Stimulated activated CD8-positive, alpha-beta memory T cell treated with anti-CD3 and anti-CD28 coated beads, Interleukin-7, amount 100 ng/mL, for 48 hours (primary cell): ENCODE measurements at regions not wholly inside any gene's neighbourhood (a gene's known extent, or its start where the extent isn't known, plus 50 kb on each side); places are given as distances from the start of the nearest gene placed in this dataset.

Experiments
- DNase-seq, 2 donors: peaks; one replicate each; pipeline ENCODE4 v3.0.0-alpha.2; 2020; ENCODE audit warnings: low read depth in 1 of 2; ENCODE audit errors: extremely low read depth in 1 of 2

DNA sequence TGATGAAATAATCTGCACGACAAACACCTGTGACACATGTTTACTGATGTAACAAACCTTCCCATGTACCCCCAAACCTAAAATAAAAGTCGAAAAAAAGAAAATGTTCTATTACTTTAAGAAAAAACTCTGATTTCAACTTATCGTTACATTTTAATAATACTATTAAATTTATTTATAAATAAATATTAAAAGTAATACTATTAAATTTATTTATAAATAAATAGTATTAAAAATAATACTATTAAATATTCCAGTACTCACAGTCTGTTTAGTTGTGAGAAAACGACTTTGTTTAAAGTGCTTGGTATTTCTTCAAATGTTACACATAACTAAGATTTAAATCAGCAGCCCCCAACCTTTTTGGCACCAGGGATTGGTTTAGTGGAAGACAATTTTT is 471.6 kb upstream of the PRKX start:
- DNase-seq = no peak

DNA sequence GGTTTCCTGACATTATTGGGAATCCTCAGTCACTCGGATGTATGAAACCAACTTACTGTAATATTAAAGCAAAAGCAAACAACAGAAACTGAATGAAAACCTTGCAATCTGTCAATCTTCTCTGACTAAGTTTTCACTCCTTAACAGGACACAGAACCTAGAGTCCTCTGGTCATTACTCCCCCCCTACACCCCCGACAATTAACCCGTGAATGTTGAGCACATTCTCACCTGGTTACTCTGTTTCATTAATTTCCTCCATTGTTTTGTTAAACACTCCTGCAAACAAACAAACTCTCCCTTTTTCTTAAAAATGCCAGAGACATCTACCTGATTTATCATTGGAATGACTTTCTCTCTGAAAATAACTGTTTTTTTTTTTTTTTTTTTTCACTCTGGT is 469.0 kb upstream of the PRKX start:
- no peak for DNase-seq

DNA sequence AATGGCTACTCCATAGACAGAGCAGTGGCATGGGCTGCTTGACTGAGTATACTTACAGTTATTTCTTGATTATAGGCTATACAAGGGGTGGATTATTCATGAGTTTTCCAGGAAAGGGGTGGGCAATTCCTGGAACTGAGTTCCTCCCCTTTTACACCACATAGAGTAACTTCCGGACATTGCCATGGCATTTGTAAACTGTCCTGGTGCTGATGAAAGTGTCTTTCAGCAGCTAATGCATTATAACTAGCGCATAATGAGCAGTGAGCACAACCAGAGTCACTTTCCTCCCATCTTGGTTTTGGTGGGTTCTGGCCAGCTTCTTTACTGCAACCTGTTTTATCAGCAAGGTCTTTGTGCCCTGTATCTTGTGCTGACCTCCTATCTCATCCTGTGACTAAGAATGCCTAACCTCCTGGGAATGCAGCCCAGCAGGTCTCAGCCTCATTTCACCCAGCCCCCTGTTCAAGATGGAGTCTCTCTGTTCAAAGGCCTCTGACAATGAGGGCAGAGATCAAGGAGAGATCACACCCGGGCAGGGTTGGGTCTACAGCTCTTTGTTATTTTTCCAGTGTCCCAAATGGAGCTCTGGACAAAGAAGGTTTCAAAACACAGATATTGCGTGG is 468.4 kb upstream of the PRKX start:
- DNase-seq = no peak

DNA sequence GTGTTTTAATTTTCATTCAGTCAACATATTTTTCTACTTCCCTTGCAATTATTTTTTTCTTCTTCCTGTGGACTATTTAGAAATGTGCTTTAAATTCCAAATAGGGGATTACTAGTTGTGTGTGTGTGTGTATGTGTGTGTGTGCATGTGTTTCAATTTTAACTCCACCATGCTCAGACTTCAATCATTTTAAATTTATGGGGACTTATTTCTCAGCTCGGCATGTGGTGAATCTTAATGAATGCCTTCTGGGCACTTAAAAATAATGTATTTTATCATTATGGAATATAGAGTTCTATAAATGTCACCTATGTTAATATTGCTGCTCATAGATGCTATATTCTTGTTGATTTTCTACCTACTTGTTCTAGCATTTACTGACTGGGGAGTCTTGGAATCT is 465.6 kb upstream of the PRKX start:
- no peak for DNase-seq

DNA sequence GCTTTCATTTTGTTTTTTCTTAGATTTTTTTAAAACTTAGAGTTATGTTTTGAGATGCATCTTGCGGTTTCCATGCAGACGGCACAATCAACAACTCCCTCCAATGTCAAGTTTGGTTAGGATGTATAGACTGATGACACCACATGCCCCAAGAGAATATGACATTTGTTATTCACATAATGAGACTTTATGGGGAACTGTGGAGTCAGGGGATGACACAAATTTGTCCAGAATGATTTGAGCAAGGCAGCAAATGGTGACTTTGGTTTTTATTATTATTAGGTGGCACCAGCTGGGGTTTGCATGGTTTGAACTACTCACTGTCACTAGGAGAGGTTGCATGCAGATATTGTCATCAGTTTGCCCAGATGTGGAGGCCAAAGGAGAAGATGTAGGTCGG is 461.8 kb upstream of the PRKX start:
- DNase-seq = no peak

DNA sequence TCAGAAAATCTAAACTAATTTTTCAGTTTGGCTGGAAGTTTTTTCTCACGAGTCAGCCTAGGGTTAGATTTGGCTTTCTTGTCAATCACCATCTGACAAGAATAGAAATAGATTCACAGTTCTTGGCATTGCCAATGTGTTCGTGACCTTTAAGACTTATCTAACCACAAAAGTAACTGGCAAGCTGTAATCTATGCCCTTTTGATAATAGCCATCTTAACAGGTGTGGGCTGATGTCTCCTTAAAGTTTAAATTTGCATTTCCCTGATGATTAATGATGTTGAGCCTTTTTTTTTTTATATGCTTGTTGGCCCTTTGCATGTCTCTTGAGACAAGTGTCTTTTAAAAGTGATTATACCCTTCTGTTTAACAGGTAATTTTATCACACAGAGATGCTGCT is 460.3 kb upstream of the PRKX start:
- no peak for DNase-seq

DNA sequence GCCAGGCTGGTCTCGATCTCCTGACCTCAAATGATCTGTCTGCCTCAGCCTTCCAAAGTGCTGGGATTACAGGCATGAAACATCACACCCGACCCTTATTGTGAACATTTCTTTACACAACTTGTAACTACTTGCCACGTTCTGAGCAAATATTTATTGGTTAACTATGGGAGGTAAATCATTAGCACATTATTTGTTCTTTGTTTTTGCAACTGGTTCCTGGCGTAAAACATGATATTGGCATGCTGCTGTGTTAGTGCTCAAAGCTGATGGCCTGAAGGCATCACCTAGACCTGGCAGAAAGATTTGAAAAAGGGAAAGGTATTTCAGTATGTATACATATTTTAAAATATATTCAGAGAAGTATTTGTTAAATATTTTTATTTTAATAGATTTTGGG is 438.3 kb upstream of the PRKX start:
- no peak for DNase-seq

DNA sequence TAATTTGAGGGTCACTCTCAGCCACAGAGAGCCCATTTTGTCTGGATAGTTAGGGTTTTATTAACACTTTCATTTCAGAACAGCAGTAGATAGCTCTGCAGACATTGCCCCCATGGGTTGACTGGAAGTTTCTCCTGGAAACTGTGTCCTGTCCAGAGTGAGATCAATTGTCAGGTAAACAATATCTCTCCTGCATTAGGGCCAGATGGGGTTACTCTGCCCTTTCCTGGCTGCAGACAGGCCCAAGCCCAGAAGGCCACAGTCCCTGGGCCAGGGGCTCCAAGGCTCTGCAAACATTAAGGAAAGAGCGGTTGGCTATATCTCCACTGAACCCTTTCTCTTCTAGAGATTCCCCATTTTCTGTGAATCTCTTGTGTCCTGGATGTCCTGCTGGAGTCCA is 436.8 kb upstream of the PRKX start:
- no peak for DNase-seq

DNA sequence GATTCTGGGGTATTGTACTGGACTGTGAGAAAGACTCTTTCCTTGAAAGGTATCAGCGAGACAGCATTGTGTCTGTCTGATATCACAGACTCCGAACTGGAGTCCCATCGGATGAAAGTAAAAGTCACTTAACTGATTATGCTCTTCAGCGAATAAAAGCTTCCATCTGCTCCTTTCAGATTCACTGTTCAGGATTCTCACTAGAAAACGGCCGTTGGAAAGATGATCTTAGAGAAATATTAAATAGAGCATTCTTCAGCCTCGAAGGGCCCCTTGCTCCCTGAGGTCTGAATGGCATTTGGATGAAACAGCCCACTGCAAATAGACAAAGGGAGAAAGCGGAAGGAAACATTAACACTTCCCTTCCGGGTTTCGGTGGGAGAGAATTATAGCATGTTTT is 416.2 kb upstream of the PRKX start:
- no peak for DNase-seq

DNA sequence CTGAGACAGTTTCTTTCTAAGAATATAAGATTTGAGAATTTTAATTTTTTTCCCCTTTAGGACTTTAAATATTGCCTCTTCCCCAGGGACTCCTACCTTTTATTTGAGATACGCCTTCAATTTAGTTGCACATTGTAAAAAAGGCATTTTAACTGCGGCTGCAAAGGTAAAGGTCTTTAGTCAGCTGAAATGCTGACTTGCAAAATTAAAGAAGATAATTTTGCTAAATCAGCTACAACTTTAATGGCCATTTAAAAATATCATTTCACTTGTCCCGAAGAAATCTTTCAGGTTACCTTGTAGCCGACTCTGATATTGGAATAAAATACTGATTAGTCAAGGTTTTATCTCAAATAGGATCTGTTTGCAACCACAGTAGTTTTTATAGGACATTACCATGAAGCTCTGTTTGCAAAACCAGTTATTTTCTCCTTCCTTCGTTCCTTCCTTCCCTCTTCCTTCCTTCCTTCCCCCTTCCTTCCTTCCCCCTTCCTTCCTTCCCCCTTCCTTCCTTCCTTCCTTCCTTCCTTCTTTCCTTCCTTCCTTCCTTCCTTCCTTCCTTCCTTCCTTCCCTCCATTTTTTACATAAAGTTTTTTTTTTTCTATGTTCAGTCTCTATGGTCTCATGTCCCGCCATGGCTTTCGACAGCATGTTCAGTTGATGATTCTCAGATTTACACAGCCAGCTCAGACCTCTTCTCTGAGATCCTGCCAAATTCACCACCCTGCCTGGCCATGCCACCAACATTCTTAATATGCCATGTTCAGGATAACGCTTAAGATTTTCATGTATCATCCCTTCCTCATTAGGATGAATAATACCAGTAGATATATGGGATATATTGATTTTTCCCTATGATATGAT is 405.4 kb upstream of the PRKX start:
- DNase-seq = no peak

DNA sequence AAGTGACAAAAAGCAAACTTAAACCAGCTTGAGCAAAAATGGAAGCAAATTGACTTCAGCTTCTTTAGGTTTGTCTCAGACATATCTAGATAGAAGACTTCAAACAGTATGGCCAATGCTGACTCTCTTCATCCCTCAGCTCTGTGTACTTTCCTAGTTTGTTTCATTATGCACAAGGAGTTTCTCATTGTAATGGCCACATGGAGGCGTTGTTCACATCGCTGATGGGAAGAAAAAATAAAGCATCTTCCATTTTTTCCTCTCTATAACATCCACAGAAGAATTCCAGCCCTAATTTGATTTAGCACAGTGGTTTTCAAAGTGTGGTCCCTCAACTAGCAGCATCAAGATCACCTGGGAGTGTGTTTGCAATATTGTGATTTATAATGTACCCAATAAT is 397.5 kb upstream of the PRKX start:
- DNase-seq = no peak

DNA sequence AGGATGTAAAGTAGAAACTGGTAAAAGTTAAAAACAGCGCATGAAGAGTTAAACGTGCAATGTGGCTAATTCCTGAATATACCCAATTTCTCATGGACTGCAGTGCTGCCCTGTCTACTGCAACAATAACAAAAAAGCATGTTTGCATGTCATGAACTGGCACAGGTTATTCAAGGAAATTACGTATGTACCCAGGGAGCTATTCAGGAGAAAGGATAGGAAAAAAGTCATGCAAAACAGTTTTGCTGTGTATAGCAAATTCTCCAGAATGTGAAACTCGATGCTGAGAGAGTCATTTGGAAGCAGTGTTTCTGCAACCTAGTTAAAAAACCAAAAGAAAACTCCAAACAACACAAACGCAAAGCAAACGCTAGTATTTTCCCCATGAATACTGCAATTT is 381.5 kb upstream of the PRKX start:
- DNase-seq = no peak

DNA sequence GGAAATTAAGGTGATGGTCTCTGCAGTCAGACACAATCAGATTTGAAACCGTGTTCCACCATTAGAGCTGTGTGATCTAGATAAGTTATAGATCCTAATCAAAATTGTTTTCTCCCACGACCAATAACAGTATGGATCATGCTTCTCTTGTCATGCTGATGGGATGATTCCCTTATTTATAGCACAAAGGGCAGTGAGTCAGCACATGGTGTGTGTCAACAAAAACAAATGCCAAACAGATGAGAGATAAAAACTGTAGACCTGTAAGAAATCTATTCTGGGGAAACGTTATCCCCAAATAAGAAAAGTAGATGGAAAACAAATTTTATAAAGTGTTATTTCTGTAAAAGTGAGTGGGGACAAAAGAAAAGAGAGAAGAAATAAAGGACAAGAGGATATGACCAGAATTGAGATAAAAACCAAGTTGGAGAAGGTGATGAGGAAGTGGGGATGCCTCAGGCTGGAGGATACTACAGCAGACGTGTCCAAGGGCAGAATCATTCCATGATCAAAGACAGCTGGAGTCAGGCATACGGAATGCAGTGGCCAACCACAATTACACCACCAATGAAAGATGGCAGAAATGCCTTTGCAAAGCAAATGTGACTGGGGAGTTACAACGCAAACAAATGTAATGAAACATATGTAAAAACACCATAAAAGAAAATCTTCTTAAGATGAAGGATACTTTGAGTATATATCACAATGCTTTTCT is 377.8 kb upstream of the PRKX start:
- DNase-seq = no peak

DNA sequence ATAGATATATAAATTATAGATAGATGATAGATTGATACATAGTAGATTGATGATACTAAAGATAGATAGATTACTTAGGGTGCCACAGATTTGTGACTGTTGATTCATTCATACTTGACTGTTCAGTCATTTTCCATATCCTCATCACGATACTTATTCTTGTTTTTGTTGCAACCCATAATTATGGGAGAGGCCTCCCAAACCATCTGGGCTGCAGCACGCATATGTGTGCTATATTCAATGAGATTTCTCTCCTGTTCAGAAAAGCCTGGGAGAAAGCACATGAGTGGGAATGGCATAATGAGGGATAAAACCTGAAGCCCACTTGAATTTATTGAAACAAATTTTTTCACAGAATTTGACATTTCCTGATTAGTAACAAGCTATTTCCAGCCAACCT is 346.4 kb upstream of the PRKX start:
- DNase-seq = no peak

DNA sequence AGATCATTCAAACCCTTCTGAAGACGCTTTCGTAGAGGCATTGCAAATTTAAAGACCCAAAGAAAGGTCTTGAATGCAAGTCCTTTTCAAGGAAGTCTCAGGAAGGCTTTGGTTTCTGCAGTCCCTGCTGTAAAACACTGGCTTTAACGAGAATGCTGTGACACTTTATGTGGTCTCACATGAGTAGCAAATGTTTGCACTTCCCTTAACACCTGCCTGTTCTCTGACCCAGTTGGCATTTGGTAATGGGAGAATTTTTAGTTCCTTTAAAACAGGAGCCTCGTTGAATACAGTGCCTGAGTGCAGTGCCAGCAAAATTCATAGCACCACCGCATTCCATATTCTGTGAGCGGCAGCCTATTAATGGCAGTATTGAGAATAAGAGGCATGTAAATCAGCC is 330.5 kb upstream of the PRKX start:
- no peak for DNase-seq

DNA sequence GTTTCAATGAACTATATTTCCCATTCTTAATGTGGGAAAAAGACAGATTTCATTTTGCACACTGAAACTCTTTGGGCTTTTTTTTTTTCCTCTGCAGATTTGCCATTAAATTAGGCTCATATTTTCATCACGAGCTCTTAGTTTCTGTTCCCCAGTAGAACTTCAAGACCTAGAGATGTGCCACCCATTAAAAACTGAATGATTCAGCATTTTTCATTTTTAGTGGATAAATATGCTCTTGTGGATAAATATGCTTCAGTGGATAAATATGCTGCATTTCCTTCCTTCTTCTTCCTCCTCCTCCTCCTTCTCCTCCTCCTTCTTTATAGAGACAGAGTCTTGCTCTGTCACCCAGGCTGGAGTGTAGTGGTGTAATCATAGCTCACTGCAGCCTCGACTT is 322.4 kb upstream of the PRKX start:
- DNase-seq = no peak

DNA sequence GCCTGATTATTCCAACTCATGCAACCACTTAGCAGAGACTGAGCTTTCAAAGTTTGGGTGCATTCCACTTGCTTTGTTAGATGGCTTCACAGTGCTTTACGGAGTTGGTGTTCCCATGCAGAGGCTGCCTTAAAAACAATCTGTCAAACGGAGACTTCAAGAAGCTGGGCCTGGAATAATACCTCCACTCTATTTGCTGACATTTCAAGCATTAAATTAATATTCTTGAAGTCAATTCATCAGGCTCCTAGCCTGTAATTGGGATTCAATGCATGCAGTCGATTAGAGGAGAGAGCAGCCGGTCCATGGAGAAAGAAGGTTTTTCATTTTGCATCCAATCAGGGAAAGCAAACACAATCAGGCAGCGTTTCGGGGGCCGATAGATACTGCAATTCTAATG is 314.7 kb upstream of the PRKX start:
- no peak for DNase-seq

DNA sequence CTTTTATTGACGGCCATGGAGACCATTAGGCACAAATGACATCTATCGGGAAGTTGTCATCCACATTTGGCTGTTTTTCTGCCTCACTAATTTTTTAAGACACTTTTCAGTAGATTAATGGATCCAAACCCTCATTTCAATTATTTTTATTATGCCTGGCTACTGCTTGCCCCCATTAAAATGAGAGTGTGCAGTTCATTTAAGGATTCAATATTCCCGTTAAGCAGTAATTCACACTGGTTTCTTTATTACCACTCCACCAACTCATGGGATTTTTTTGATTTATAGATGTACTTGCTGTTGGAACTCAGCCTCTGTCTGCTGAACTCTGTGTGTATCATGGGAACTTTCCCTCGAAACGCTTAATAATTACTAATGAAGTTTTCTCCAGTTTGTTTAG is 291.8 kb upstream of the PRKX start:
- no peak for DNase-seq

DNA sequence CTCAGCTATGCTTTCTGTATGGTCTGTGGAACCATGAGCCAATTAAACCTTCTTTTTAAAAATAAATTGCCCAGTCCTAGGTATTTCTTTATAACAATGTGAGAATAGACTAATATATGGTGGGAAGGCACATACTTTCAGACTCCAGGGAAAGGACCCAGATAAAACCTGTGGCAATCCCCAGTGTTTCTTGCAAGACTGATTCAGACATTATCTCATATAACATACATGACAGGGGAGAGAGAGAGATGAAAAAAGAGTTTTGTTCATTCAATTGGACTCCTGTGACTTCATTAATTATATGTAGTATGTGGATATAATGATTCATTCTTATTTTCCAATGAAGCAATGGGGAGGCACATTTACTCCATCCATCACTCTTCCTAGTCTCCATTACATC is 291.4 kb upstream of the PRKX start:
- DNase-seq = no peak

DNA sequence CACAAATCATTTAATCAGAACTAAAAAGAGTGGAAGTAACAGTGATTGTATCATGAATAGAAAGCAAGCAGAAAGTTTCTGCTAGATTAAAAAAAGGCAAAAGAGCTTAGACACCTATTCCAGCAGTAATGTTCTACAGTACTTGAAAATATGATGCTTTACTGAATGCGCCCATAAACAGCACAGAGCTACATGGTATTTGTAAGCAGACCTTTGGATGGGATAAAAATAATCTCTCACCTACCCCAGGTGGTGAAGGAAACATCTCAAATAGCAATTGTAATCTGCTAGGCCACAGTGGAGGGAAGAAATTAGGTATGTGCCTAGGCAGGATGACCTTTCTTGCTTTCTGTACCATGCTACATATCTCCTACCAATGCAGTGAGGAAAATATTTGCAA is 280.9 kb upstream of the PRKX start:
- DNase-seq = no peak

DNA sequence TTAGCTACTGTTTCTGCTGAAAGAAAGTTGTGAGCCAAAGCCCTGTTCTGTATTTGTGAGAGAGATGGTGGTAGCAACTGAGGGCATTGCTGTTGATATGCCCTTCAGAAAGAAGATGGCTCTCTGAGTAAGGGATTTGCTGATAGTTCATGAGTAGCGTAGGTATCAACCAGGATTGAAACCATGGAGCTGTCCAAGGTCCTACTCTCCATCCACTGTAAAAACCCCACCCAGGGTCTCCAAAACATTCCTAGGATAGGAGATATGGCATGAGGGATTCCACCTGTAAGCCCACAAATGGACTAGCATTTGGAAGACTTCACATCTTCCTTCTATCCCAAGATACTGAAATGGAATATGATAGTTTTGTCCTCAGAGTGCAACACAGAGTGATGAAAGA is 277.1 kb upstream of the PRKX start:
- no peak for DNase-seq
